ENCODE measurements at regions not wholly inside any gene's neighbourhood (a gene's known extent, or its start where the extent isn't known, plus 50 kb on each side); places are given as distances from the start of the nearest gene placed in this dataset.

DNA sequence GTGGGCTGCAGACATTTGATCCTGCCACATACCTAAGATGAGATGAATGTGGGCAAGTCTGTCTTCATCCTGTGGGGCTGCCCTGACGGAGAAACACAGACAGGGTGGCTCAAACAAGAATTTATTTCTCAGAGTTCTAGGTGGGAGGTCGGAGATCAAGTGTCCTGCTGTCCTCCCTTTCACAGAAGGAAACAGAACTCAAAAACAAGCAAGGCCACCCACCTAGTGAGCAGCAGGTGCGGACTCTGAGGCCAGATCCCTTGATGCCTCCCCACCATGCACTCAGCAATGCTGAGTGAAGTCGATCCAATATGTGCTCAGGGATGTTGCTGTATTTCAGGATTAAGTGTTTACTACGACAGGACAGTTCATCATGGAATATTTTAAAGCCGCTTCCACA is 63.0 kb upstream of the SNTG2 start:
- peaks cover 25% of the 10 kb centered on the region for H3K27me3 Mint-ChIP-seq (ENCODE audit: insufficient read depth, low read depth, poor library complexity)
- peak overlapping the region; percentile 67 for H3K4me2 ChIP-seq
- H3K9me3 Mint-ChIP-seq: no peaks in the 10 kb centered on the region; the same call in 2 of the 3 replicates
- H3K36me3 Mint-ChIP-seq (ENCODE audit: low read depth): no peaks in the 10 kb centered on the region; the same call in 2 of the 3 replicates
- peaks cover 59% of the 10 kb centered on the region for H3K4me1 Mint-ChIP-seq
- H3K79me2 ChIP-seq (replicated peaks; ENCODE audit: insufficient read depth): no peaks in the 10 kb centered on the region
- no peaks in the 10 kb centered on the region for H3F3A ChIP-seq (replicated peaks; ENCODE audit: low read depth)
- H4K20me1 ChIP-seq (replicated peaks; ENCODE audit: insufficient read depth): no peaks in the 10 kb centered on the region
- H3K27ac ChIP-seq (ENCODE audit: low read depth): no peak overlapping the region
- no peak overlapping the region for H3K4me3 ChIP-seq
- TF ChIP-seq POLR2AphosphoS5 (IDR thresholded peaks at IDR 0.05; ENCODE audit: low read depth) (no peak), NANOG (IDR thresholded peaks at IDR 0.05; ENCODE audit: borderline replicate concordance) (peak; percentile 10; the same call in 1 of the 2 replicates), ZNF114 (CRISPR knock-in tag; IDR thresholded peaks at IDR 0.05) (no peak)
- TF ChIP-seq, protein P1, sequence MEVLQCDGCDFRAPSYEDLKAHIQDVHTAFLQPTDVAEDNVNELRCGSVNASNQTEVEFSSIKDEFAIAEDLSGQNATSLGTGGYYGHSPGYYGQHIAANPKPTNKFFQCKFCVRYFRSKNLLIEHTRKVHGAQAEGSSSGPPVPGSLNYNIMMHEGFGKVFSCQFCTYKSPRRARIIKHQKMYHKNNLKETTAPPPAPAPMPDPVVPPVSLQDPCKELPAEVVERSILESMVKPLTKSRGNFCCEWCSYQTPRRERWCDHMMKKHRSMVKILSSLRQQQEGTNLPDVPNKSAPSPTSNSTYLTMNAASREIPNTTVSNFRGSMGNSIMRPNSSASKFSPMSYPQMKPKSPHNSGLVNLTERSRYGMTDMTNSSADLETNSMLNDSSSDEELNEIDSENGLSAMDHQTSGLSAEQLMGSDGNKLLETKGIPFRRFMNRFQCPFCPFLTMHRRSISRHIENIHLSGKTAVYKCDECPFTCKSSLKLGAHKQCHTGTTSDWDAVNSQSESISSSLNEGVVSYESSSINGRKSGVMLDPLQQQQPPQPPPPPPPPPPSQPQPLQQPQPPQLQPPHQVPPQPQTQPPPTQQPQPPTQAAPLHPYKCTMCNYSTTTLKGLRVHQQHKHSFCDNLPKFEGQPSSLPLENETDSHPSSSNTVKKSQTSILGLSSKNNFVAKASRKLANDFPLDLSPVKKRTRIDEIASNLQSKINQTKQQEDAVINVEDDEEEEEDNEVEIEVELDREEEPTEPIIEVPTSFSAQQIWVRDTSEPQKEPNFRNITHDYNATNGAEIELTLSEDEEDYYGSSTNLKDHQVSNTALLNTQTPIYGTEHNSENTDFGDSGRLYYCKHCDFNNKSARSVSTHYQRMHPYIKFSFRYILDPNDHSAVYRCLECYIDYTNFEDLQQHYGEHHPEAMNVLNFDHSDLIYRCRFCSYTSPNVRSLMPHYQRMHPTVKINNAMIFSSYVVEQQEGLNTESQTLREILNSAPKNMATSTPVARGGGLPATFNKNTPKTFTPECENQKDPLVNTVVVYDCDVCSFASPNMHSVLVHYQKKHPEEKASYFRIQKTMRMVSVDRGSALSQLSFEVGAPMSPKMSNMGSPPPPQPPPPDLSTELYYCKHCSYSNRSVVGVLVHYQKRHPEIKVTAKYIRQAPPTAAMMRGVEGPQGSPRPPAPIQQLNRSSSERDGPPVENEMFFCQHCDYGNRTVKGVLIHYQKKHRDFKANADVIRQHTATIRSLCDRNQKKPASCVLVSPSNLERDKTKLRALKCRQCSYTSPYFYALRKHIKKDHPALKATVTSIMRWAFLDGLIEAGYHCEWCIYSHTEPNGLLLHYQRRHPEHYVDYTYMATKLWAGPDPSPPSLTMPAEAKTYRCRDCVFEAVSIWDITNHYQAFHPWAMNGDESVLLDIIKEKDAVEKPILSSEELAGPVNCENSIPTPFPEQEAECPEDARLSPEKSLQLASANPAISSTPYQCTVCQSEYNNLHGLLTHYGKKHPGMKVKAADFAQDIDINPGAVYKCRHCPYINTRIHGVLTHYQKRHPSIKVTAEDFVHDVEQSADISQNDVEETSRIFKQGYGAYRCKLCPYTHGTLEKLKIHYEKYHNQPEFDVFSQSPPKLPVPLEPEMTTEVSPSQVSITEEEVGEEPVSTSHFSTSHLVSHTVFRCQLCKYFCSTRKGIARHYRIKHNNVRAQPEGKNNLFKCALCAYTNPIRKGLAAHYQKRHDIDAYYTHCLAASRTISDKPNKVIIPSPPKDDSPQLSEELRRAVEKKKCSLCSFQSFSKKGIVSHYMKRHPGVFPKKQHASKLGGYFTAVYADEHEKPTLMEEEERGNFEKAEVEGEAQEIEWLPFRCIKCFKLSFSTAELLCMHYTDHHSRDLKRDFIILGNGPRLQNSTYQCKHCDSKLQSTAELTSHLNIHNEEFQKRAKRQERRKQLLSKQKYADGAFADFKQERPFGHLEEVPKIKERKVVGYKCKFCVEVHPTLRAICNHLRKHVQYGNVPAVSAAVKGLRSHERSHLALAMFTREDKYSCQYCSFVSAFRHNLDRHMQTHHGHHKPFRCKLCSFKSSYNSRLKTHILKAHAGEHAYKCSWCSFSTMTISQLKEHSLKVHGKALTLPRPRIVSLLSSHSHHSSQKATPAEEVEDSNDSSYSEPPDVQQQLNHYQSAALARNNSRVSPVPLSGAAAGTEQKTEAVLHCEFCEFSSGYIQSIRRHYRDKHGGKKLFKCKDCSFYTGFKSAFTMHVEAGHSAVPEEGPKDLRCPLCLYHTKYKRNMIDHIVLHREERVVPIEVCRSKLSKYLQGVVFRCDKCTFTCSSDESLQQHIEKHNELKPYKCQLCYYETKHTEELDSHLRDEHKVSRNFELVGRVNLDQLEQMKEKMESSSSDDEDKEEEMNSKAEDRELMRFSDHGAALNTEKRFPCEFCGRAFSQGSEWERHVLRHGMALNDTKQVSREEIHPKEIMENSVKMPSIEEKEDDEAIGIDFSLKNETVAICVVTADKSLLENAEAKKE (CRISPR knock-in tag; IDR thresholded peaks at IDR 0.05): no peak
- TF ChIP-seq, protein P2, sequence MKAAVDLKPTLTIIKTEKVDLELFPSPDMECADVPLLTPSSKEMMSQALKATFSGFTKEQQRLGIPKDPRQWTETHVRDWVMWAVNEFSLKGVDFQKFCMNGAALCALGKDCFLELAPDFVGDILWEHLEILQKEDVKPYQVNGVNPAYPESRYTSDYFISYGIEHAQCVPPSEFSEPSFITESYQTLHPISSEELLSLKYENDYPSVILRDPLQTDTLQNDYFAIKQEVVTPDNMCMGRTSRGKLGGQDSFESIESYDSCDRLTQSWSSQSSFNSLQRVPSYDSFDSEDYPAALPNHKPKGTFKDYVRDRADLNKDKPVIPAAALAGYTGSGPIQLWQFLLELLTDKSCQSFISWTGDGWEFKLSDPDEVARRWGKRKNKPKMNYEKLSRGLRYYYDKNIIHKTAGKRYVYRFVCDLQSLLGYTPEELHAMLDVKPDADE (IDR thresholded peaks at IDR 0.05): no peak
- DNase-seq (ENCODE audit: low spot score): peak; percentile 50
- H3K27me3 ChIP-seq (ENCODE audit: insufficient read depth): peaks cover 5% of the 10 kb centered on the region; the same call in 1 of the 2 replicates
- H3K9me2 ChIP-seq (ENCODE audit: insufficient read depth): no peaks in the 10 kb centered on the region
- H2AFZ ChIP-seq: no peak overlapping the region
- H3K4me1 ChIP-seq (ENCODE audit: insufficient read depth): peaks cover 28% of the 10 kb centered on the region
- H3K27ac Mint-ChIP-seq: no peak overlapping the region
- no peaks in the 10 kb centered on the region for H3K36me3 ChIP-seq (ENCODE audit: insufficient read depth)
- H3K4me3 Mint-ChIP-seq: no peak overlapping the region; the same call in 2 of the 3 replicates
- ATAC-seq: peak; percentile 60

All from GM23338 (cell line).